ENCODE measurements at regions not wholly inside any gene's neighbourhood (a gene's known extent, or its start where the extent isn't known, plus 50 kb on each side); places are given as distances from the start of the nearest gene placed in this dataset.

GRCh38 chr4:112933790-112934189 is 115.7 kb upstream of the ANK2 start:
- ChIA-PET CTCF (no interaction called here), POLR2A (no interaction called here)
- H3K36me3 ChIP-seq (ENCODE audit: control insufficient read depth in 2 of 2, extremely low read depth in 1 of 2, insufficient read depth in 2 of 2, low read length in 2 of 2): no peaks in the 10 kb centered on the region
- no peak for TF ChIP-seq EZH2 (IDR thresholded peaks at IDR 0.05; ENCODE audit: borderline replicate concordance, low read depth, low read length, severe bottlenecking)
- TF ChIP-seq, protein P1, sequence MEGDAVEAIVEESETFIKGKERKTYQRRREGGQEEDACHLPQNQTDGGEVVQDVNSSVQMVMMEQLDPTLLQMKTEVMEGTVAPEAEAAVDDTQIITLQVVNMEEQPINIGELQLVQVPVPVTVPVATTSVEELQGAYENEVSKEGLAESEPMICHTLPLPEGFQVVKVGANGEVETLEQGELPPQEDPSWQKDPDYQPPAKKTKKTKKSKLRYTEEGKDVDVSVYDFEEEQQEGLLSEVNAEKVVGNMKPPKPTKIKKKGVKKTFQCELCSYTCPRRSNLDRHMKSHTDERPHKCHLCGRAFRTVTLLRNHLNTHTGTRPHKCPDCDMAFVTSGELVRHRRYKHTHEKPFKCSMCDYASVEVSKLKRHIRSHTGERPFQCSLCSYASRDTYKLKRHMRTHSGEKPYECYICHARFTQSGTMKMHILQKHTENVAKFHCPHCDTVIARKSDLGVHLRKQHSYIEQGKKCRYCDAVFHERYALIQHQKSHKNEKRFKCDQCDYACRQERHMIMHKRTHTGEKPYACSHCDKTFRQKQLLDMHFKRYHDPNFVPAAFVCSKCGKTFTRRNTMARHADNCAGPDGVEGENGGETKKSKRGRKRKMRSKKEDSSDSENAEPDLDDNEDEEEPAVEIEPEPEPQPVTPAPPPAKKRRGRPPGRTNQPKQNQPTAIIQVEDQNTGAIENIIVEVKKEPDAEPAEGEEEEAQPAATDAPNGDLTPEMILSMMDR (IDR thresholded peaks at IDR 0.05; ENCODE audit: extremely low read depth in 1 of 2, insufficient read depth in 1 of 2, low read depth in 1 of 2, low read length in 2 of 2): no peak
- TF ChIP-seq FOS (IDR thresholded peaks at IDR 0.05; ENCODE audit: borderline replicate concordance, insufficient read depth, low read length): no peak
- no peak for TF ChIP-seq POLR2A (IDR thresholded peaks at IDR 0.05; ENCODE audit: low read depth, low read length)
- no peak for TF ChIP-seq JUN (IDR thresholded peaks at IDR 0.05; ENCODE audit: borderline replicate concordance, insufficient read depth, insufficient read length, low read depth)
- no peak for TF ChIP-seq POLR2AphosphoS5 (IDR thresholded peaks at IDR 0.05; ENCODE audit: insufficient read depth, low read depth, low read length)
- no peak for TF ChIP-seq GATA2 (IDR thresholded peaks at IDR 0.05; ENCODE audit: insufficient read depth, insufficient read length, low read depth, low read length)
- TF ChIP-seq MYC (IDR thresholded peaks at IDR 0.05; ENCODE audit: low read depth, low read length): no peak
- TF ChIP-seq, protein P2, sequence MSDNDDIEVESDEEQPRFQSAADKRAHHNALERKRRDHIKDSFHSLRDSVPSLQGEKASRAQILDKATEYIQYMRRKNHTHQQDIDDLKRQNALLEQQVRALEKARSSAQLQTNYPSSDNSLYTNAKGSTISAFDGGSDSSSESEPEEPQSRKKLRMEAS (IDR thresholded peaks at IDR 0.05; ENCODE audit: insufficient read depth, insufficient read length): no peak
- FAIRE-seq (no peak), DNase-seq (ENCODE audit: low read depth, low spot score) (no peak)
- intact Hi-C loops (cut with micrococcal nuclease): no loop called here
- no peaks in the 10 kb centered on the region for H3K79me2 ChIP-seq (ENCODE audit: control insufficient read depth, insufficient read depth, low read length)
- BruUV-seq (replicated peaks): no TSS peak
- H3K4me1 ChIP-seq (ENCODE audit: control insufficient read depth, extremely low read depth, insufficient read depth, low read length): no peaks in the 10 kb centered on the region
- H3K9me3 ChIP-seq (replicated peaks; ENCODE audit: control insufficient read depth, insufficient read depth, low read length): no peaks in the 10 kb centered on the region
- no peak overlapping the region for H2AFZ ChIP-seq (ENCODE audit: low read depth, low read length)
- dilution Hi-C loops (cut with MboI; ENCODE audit: extremely low pct_ligation_motif_present, low sequenced_read_pairs): no loop called here
- H3K4me2 ChIP-seq (ENCODE audit: insufficient read depth, low read length): no peak overlapping the region
- no peak overlapping the region for H3K9ac ChIP-seq (replicated peaks; ENCODE audit: extremely low read depth, insufficient read depth, low read length)
- no peaks in the 10 kb centered on the region for H3K9me1 ChIP-seq (replicated peaks; ENCODE audit: control insufficient read depth, extremely low read depth, insufficient read depth, low read length)
- H4K20me1 ChIP-seq (replicated peaks; ENCODE audit: control insufficient read depth, extremely low read depth, insufficient read depth, low read length): no peaks in the 10 kb centered on the region
- no peak overlapping the region for H3K4me3 ChIP-seq (replicated peaks in 1 of 3; ENCODE audit: insufficient read depth in 1 of 3, low read depth in 1 of 3, low read length in 3 of 3)
- no peaks in the 10 kb centered on the region for H3K27me3 ChIP-seq (ENCODE audit: control insufficient read depth in 2 of 2, insufficient read depth in 2 of 2, low read length in 2 of 2)
- H3K27ac ChIP-seq (ENCODE audit: insufficient read depth, low read depth, low read length): no peak overlapping the region
